HG02943 (cell line): ENCODE measurements at regions not wholly inside any gene's neighbourhood (a gene's known extent, or its start where the extent isn't known, plus 50 kb on each side); places are given as distances from the start of the nearest gene placed in this dataset.

ENCODE experiments used
- ATAC-seq: cut with Tn5 transposase; IDR thresholded peaks from one replicate; pipeline ENCODE4 v1.9.1; 2021; ENCODE audit warnings: mild to moderate bottlenecking, low read depth, moderate library complexity; ENCODE audit not compliant: unreplicated experiment

DNA sequence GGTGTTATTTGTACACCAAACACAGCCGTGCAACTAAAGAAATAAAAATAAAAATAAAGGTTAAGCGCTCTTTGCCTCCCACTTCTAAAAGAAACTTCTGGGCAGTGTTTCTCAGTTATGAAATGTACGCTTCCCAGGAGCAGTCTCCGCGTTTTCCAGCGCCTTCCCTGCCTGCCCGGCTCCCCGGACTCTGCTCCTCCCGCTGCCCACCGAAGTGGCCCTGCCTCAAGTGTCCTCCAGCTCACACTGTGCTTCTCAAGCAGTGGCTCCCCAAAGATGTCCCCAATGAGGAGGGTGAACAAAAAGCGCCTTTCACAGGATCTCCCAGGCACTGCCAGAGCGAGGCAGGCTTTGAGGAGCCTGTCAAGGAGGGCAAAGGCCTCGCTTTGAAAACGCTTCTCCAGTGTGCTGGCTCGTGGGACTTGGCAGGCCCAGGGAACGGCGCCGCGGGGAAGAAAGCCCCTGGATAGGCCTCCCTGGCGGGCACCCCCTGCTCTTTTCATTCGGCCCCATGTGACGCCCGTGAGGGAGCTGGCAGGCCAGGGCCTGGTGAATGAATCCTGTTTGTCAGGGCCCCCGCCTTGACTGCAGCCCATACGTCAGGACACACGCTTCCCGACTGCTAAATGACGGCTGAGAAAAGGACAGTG, 187.1 kb downstream of the FOXO1 start:
- ATAC-seq = no peak

DNA sequence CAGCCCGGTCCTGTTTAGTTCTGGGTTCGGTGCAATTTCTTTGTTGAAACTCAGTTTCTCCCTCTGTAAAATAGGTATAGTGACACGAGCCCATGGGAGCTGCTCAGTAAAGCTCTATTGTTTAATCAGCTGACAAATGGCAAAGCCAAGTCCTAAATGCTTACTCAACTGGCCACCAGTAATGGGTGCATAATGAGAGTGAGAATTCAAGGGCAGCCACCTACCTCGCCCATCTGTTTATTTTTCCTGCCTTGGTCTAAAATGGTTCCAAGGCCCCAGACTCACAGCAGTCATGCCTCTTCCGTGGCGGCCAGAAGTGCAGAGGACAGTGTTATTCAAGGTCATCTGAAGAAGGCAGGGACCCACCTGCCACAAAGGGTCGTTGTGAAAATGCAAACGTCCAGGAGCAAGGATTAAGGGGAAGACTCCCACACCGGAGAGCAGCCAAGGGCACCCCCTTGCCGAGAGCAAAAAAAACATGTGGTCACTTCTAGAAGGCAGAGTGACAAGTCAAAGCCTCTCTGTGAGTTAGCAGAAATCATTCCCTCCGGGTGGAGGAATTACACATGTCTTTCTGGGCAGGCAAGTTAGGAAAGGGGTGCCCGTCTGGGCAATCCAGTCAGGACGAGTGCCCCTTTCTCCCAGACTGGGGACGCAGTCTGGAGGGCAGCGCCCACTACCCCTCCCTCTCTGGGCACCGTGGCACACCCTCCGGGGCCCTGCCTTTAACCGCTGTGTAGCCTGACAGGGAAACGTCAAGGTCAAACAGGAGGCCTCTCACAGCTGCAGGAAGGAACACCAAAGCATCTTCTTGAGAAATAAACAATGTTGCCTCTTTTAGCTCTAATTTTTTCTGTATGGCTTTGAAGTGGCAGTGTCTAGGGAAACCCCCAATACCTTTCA, 186.2 kb downstream of the FOXO1 start:
- ATAC-seq = no peak

DNA sequence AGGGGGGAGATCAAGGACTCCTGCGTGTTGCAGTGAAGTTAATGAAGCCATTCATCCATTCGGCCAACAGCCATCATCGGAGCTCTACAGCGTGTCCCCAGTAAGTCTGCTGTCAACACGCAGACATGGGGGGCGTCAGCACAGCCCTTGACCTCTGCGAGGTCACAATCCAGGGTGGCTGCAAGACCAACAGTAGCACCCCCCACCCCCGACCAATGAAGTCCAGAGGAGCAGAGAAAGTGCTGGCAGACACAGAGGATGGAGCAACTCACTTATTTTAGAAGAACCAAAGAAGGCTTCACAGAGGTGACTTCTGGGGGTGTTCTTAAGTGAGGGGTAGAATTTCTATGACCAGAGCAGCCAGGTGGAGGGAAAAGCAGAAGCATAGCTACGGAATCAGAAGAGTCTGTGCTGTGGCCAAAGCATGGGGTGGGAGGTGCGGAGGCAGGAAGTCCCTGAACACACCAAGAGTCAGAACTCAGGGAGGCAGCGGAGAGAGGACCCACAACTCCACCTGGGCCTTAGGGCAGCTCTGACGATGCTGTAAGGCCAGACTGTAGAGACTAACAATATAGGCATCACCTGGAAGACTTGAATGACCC, 185.4 kb downstream of the FOXO1 start:
- ATAC-seq = no peak

DNA sequence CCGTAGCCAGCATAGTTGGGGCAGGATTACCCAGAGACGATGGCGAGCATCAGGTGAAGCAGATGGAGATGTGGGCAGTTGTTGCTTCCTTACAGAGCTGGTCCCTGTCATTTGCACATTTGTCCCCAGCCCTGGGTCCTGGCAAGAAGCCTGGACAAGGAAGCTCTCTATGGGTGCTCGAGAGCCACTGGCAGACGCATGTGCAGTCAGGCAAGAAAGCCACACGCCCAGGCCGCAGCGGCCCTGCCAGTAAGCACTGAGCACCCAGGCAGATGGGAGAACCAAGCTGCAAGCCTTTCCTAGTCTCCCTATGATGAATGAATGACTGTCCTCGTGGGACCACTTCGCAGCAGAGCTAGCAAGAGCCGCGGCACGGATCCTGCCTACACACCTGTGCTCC, 182.8 kb downstream of the FOXO1 start:
- ATAC-seq = no peak

DNA sequence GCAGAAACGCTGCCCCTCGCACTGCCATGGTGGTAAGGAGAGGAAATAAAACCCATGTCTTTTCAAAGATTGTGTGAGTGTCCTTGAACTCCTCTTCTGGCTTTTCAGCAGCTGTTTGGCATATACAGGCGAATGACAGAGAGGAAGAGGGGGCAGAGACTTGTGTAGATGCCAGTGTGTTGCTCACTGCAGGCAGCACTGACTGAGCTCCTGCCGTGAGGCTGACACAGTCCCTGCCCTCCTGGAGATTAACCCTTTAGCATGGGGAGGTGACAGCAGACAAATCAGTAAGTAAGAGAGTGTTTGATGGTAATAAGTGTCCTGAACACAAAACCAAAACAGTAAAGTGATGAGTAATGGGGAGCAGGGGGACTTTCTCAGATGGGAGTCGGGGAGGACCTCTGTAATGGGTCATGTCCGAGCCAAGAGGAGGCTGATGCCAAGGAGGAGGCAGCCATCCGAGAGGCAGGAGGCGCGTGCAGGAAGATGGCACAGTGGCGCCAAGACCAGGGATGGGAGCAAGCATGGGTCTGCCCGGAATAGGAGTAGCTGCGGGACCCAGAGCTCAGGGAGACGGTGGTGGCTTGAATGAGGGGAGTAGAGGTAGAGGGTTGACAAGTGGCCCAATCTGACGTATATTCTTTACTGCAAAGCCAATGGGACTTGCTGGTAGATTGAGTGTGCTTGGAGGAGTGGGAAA, 182.2 kb downstream of the FOXO1 start:
- ATAC-seq = no peak

DNA sequence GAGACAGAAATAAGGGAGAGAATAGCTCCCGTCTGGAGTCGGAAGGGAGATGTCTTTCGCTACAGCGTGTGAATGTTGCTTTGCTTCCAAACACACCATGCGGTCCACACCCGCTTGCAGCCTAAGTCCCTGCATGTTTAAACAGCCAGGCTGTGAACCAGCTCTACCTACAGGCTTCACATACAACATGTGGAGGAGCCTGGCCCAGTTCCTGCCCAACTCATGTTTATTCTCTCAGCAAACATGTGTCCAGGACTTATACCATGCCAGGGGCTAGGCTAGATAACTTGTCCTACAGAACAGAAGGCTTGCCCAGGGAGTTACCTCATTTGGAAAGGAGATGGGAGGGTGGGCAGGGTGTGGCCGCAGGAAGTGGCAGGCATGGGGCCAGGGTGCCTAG, 181.5 kb downstream of the FOXO1 start:
- no peak for ATAC-seq

DNA sequence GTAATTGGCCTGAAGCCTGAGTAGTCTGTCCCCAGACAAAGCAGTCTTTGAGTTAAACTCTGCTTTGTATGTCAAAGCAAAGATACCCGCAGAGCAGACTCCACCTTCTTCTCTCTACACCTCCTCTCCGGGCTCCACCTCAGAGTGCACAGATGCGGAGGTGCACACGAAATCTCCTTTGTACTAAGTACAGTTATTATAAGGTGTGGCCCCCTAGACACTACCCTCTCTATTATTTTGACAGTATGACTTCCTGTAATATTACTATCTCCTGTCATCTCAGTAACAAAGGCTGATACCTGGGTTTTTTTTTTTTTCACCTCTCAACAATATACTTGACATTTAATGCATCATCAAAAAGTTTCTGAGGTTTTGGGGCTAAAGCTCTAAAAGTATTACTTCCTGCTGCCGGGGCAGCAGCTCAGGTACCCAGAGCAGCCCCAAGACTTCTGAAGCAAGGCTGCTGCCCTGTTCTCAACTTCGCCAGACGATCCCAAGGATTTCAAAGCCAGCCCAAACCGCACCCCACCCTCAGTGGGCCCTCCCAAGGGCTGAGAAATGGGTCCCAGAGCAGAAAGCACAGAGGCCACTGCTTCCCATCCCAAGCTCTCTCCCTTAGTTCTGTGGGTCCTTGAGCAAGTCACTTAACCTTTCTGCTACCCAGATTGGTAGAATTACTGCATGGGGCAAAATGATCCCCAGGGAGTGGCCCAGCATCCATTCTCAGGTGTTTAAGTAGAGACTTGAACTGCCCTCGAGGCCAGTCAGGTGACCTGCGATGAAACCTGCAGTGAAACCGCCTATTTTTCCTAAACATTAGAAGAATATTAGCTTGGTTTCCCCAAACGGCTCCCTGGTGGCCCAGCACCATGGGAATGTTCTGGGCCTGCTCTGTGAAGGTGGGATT, 180.6 kb downstream of the FOXO1 start:
- no peak for ATAC-seq

DNA sequence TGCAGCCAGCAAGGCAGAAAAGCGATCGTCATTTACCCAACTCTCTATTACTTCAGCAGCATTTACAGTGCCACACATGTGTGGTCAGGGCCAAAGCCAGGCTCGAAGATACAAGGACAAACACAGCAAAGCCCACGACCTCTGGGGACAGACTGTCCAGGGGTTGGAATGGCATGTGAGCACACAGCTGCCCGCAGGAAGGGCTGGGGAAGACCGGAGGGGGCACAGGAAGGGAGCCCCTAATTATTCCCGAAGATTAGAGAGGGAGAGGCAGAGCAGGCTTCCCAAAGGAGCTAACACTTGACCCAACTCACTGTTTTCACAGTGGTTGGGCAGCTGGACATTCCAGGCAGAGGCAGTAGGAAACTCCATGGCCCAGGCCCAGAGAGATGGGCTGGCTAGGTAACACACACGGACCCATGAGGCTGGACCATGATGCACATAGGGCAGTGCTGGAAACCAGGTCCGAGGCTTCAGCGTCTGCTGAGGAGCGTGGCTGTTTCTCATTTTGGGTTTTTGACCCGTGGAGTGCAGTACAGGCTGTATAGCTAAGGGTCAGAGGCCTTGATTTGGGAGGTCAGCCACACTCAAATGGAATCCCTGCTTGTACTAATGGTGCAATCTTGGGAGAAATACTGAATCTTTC, 179.8 kb downstream of the FOXO1 start:
- no peak for ATAC-seq

DNA sequence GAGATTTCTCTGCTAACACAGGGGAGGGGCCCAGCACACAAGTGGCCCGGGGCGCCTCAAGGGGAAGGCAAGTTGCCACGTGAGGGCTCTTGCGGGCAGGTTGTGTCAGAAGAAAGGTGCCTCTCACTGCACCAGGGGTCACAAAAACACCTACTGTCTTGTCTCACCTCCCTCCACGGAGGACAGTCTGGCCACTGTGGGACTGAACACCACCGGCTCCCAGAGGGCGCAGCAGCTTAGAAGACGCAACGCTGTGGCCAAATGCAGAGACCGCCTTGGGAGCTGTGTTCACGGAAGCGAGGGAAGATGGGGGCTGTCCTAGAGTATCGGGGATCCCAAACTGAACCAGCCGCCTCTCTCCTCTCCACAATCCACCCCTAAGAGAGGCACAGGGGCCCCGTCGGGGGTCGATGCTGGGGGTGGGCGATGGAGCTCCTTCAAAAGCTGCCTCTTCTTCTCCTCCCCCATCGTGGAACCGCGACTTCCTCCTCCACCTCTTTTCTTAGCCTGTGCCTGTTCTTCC, 177.5 kb downstream of the FOXO1 start:
- ATAC-seq = no peak

DNA sequence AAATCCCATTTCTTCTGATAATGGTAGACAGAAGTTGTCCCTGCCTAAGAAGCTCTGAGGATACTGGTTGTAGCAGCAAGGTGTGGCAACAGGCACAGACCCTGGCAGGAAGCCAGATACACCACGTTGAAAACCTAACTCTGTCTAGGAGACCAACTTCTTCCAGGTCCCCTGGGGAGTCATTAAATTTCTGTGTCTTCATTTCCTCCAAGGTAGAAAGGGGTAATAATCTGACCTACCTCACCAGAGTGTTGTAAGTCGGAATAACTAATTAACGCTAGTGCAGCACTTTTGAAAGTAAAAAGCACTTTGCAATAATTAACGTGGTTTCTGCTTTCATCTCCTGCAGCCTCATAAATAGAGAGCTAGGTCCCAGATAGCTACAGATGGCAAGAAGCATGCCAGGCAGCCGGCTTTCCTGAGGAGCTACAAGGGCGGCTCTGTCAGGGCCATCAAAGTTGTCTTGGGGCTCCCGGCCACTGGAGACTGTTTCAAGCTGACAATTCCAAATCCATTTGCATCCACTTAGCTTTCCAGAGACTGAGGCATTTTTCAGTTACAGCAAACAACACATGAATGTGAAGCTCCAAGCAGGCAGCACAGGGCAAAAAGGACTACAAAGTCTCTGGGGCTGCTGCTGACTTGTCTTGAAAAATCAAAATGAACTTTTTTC, 176.2 kb downstream of the FOXO1 start:
- no peak for ATAC-seq

DNA sequence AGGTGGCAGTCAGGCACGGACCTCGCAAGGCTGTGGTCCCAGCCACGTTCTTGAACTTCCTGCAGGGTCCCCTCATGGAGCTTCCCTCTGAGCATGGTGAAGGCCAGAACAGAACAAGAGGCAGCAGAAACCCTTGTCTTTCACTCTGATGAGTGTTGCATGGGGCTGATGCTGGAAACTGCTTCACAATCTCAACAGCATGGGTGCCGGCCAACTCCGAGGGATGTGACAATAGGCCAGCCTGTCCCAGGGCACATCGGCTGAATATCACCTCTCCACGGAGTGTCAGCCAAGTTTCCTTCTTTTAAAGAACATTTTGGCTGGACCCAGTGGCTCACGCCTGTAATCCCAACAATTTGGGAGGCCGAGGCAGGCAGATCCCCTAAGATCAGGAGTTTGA, 173.9 kb downstream of the FOXO1 start:
- ATAC-seq = no peak

DNA sequence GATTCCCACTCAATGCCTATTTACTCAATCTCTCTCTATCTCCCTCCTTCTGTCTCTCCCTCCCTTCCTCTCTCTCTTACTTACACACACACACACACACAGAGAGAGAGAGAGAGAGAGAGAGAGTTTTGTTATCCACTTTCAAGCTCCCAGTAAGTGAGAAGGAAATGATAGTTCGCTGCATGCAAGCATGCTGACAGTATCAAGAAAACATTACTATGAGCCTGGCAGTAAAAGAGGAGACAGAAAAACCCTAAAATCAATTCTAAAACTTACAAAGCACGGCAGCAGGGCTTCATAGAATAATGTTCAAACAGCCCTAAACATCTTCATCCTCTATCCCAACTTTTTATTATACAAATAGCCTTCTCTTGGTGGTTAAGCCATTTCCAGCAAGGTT, 171.9 kb downstream of the FOXO1 start:
- ATAC-seq = no peak

DNA sequence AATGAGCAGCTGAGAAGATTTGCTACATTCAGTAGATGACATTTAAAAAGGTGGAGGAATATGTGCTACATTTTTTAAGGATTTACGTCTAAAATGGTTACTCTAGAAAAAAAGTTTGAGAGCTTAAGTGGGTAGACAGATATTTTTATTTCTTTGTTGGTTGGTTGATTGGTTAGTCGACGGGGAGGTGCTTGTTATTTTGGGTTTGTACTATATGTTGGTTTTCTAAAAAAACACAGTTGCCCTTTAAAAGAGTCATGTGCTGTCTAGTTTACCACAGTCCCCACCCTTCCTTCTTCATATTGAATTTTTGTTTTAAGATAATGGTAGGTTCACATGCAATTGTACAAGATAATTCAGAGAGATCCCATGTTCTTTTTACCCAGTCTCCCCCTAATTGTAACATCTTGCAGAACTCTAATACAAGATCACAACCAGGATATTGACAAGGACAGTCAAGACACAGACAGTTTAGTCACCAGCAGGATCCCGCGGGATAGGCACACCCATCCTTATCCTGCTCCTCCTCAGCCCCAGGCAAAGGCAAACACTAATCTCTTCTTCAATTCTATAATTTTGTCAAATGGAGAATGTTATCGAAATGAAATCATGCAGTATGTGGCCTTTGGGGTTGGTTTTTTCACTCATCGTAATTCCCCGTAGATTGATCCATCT, 171.4 kb downstream of the FOXO1 start:
- no peak for ATAC-seq

DNA sequence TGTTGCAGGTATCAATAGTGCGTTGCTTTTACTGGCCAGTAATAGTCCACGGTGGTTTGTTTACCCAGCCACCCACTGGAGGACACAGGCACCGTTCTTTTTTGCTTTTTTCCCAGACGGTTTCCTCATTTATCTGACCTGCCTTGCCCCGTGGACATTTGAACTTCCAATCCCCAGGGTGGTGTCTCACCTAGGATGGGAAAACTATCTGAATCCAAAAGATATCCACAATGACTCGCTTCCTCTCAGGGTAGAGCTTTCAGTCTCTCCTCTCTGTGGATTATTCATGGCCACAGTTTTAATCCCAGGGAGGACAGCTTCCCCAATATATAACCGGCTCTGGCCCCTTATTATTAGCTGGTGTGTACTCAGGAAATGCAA, 170.8 kb downstream of the FOXO1 start:
- ATAC-seq = no peak

DNA sequence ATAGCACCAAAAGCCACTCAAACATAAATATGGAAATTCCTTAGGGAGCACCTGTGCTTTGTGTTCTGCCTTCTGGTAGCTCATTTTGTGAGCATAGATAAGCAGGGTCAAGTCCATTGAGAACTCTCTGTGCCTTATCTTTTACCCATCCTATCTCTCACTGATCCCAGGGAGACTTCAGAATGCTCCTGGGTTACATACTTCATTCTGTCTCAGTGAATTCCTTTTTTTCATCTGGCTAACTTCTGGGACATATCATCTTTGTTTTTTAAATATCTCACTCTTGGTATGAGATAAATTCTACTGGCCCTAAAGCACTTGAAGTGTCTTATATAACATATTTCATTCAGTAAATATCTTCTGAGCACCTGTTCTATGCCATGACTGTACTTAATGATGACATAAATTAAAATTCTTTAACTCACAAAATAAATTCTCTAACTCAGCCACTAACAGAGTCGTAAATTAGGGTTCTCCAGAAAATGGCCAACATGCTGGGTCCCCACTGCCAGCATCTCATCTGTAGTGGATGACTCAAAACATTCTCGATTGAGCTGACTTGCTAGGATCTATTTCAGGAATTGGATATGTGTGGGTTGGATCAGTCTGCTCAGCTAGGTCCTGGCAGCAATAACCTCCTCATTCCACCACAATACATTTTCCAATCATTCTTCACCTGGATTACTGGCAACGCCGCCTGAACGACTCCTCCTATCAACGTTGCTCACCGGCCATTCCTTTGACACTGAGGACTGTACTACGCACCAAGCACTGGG, 170.2 kb downstream of the FOXO1 start:
- ATAC-seq = no peak

DNA sequence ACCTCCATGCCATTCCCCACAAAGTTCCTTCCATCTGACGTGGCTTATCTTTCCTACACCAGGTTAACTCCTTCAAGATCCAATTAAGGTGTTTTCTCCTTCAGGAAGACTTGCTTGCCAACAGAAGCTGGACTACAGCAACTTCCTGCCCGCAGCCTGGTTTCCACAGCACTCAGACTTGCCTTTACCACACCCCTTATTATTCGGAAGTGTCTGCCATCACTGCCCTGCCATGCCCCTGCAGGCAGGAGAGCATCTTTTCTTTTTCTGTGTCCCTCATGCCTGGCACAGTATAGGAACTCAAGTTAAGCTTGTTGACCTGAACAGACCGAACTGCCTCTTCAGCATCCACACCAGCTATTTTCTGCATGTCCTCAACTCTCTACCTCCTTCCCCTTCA, 168.0 kb downstream of the FOXO1 start:
- ATAC-seq = no peak

DNA sequence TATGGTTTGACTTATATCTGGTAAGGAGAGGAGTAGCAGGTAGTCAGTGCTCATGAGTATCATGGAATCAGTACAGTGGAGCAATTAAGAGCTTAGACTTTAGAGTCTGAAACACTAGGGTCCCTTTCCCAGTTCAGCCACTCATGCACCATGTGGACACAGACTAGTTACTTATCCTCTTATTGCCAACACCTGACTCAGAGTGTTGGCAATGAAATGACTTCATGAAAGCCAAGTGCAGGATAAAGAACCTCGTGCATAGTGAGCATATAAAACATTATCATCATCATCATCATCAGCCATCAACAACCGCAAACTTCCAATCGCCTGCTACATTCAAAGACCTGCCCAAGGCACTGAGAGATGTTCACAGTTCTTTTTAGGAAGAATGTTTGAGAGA, 164.2 kb downstream of the FOXO1 start:
- ATAC-seq = no peak

DNA sequence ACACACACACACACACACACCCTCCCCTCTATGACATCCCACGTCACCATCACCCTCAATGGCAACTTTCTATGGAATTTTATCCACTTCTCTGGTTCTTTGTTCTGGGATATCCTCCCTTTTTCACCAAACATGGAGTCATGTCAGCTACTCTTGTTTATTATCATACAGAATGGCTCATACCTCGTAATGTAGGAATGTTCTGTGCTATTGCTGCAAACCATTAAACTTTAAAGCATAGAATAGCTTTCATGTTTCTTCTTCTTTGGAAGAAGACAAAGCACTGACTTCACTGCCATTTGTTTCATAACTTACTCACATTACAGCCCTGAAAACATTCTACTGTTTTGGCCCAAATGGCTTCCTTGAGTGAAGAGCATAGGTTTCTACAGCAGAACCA, 163.4 kb downstream of the FOXO1 start:
- no peak for ATAC-seq
